ENCODE measurements at regions not wholly inside any gene's neighbourhood (a gene's known extent, or its start where the extent isn't known, plus 50 kb on each side); places are given as distances from the start of the nearest gene placed in this dataset.

DNA sequence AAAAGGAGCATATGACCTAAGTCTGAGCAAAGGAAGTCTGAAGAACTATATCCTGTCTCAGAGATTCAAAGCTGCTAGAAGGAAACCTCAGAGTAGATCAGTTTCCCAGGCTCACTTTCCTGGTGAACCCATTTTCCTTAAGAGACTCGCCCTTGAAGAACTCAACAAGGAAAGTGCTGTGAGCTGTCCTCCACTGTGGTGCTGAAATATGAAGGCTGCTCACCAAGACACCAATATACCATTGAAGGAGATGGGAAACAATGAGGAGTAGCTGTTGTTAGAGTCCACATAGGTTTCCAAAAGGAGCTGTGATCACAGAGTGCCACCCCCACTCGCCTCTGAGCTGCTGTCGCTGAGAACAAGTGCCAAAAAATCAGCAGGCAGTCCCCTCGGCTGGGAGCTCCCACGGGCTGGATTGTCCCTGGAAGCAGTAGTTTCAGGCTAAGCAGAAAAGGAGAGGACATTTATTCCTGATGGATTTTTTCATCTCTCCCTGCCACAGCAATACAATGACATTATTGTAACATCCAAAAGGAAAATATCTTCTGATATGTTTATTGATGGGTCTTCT is 282.1 kb downstream of the RPS29 start:
- TF ChIP-seq, protein P1, sequence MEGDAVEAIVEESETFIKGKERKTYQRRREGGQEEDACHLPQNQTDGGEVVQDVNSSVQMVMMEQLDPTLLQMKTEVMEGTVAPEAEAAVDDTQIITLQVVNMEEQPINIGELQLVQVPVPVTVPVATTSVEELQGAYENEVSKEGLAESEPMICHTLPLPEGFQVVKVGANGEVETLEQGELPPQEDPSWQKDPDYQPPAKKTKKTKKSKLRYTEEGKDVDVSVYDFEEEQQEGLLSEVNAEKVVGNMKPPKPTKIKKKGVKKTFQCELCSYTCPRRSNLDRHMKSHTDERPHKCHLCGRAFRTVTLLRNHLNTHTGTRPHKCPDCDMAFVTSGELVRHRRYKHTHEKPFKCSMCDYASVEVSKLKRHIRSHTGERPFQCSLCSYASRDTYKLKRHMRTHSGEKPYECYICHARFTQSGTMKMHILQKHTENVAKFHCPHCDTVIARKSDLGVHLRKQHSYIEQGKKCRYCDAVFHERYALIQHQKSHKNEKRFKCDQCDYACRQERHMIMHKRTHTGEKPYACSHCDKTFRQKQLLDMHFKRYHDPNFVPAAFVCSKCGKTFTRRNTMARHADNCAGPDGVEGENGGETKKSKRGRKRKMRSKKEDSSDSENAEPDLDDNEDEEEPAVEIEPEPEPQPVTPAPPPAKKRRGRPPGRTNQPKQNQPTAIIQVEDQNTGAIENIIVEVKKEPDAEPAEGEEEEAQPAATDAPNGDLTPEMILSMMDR (IDR thresholded peaks at IDR 0.05) = no peak
- no peak for TF ChIP-seq ZFX (IDR thresholded peaks at IDR 0.05; ENCODE audit: borderline replicate concordance)
- H3K27ac ChIP-seq = no peak overlapping the region

DNA sequence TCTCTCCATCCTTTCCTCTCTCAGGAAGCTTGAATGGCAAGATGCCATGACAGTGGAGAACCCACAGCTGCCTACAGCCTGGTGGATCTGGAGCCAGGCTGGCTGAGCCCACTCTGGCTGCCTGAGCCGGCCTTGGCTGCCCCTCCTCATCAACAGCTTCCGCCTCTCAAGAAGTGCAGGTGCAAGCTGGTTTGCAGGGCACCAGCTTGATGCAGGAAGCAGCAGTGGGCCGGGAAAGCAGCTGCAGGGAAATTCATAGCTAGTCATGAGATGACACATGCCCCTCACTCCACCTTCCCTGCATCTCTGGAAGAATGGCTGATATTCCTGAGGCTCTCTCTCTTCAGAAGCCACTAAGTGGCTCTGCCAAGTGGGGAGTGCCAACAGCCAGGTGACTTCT is 289.1 kb downstream of the RPS29 start:
- H3K27ac ChIP-seq = no peak overlapping the region
- TF ChIP-seq ZFX (IDR thresholded peaks at IDR 0.05; ENCODE audit: borderline replicate concordance) = no peak
- TF ChIP-seq, protein P1 (IDR thresholded peaks at IDR 0.05) = no peak

DNA sequence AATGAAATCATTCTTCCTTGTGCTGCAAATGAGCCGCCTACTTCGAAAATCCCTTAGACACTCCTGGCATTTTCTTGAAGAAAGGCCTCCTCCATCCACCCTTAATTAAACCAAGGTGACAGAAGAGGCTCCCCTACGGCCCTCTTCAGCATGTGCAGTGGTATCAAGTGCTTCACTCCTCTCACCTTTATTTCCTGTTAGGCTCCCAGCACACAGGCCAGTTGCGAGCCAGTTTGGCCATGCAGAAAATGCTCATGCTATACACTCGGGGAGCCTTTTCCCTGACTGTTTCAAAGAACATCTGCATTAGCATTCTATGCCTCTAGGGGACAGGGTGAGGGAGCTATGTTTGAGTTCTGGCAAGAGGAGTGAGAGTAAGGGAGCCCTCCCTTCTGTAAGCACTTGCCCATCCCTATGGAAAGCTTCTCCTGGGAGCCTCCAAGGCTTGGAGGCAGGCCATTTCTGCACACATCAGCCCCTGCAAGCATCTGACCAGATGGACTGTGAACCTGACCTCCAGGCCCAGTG is 291.5 kb downstream of the RPS29 start:
- H3K27ac ChIP-seq = no peak overlapping the region
- TF ChIP-seq, protein P1 (IDR thresholded peaks at IDR 0.05) = no peak
- TF ChIP-seq ZFX (IDR thresholded peaks at IDR 0.05; ENCODE audit: borderline replicate concordance) = no peak

DNA sequence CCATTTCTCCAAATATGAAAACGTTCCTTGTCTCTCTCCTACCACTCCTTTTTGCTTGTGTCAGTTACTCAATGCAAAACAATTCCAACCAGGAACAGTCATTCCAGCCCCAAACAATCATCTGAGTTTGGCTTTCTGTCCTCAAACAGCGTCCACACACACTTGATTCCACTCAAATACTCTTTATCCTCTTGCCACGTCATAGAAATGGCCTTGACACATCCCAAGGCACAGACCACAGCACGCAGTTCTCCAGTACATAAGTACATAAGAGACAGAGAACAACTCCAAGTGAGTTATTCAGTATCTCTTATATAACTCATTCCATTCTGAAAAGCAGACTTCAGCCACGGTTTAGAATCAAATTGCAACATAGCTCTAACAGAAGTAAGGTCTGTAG is 299.2 kb downstream of the RPS29 start:
- H3K27ac ChIP-seq = no peak overlapping the region
- no peak for TF ChIP-seq ZFX (IDR thresholded peaks at IDR 0.05; ENCODE audit: borderline replicate concordance)
- TF ChIP-seq, protein P1 (IDR thresholded peaks at IDR 0.05) = no peak

DNA sequence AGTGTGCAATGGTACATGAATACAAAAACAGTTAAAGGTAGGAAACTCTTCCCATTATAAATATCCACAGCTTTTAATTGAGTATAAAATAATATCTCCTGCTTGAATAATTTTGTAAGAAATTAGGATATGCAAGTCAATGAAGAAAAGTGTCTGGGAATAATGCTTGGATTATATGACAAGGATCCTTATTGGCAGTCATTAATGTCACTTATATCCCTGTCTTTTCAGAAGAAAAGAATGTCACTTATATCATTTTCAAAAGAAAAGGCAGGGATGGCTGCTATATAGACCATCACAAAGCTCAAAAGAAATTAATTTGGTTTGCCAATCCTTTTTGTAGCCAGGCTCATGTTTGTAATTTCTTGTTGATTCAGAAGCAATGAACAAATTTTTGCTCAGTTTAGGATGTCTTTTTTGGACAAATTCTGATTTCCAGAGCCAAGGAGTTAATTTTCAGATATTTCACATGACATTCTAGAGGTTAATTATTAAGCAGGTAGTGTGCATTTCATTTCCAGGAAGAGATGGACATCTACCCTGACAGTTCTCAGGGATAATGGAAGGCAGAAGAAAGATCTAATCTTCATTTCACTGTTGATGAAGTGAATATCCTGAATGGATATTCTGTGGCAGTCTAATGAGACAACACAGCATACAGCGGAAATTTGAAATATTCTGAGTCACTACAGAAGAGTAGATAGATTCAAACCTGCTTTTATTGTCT is 299.8 kb downstream of the RPS29 start:
- no peak overlapping the region for H3K27ac ChIP-seq
- TF ChIP-seq ZFX (IDR thresholded peaks at IDR 0.05; ENCODE audit: borderline replicate concordance) = no peak
- TF ChIP-seq, protein P1 (IDR thresholded peaks at IDR 0.05) = no peak

DNA sequence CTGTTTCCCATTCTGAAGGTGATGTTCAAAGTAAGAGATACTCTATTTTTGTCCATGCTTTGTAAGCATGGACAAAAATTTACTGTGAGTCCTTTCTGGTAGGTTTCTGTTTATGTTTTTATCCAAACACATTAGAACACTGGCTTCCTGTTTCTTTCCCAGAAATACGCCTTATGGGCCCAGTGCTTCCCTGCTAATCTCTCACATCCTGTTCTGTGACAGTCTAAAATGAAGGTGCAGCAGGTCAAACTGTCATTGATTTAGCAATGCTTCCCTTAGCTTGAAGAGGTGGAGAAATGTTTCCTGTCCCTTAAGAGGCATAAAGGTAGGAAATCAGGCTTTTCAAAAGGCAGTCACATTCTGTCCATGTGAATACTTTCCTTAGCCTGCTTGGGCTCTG is 305.6 kb downstream of the RPS29 start:
- no peak for TF ChIP-seq ZFX (IDR thresholded peaks at IDR 0.05; ENCODE audit: borderline replicate concordance)
- TF ChIP-seq, protein P1 (IDR thresholded peaks at IDR 0.05) = no peak
- no peak overlapping the region for H3K27ac ChIP-seq

DNA sequence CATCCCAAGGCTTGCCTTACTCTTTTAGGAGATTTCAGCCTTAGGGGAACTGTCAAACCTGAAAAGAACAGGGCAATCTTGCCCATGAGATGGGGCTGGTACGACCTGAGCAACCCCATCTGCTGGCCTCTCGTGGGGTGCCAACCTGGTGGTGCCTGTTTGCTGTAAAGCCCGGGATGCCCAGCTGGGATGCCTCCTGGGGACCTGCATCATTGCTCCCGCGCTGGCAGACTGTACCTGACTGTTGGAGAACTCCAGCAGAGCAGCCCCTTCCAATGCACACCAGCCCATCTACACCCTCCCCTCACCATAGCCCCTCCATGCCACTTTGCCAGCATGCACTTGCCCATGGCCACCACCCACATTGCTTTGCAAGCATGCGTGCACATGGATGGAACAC is 335.7 kb downstream of the RPS29 start:
- TF ChIP-seq, protein P1 (IDR thresholded peaks at IDR 0.05) = no peak
- no peak for TF ChIP-seq ZFX (IDR thresholded peaks at IDR 0.05; ENCODE audit: borderline replicate concordance)
- H3K27ac ChIP-seq = no peak overlapping the region

All from 22Rv1 (cell line).